SK-N-SH (cell line): ENCODE measurements at regions not wholly inside any gene's neighbourhood (a gene's known extent, or its start where the extent isn't known, plus 50 kb on each side); places are given as distances from the start of the nearest gene placed in this dataset.
"Not testable (repeated sequence)": the region's sequence is repeated elsewhere in the genome, so short reads cannot be mapped to it uniquely, and the experiment has no call there.

Experiments
- CTCF ChIA-PET: fragments of 300-600, 350-600 bp; formaldehyde crosslinking; extraction: SDS; loops from one replicate; lab custom pipeline; 2021; lab: Yijun Ruan, JAX
- POLR2A ChIA-PET: fragments of 350-600 bp; sonication (Branson Sonifier 250); formaldehyde crosslinking; extraction: SDS; loops from one replicate; lab custom pipeline; 2020; ENCODE audit warnings: antibody characterized with exemption, inconsistent platforms; lab: Yijun Ruan, JAX
- DNase-seq: peaks from one replicate; pipeline ENCODE4 v3.0.0; 2012
- H2AFZ ChIP-seq: fragments of 200-600 bp; sonication (generic); 2 replicates; pipeline ENCODE4 v1.8.1; 2016; ENCODE audit warnings: antibody characterized with exemption, mild to moderate bottlenecking, low read depth
- H3F3A ChIP-seq: fragments of 200-600 bp; sonication (generic); replicated peaks from 2 replicates; pipeline ENCODE3; 2016; ENCODE audit warnings: antibody characterized with exemption, mild to moderate bottlenecking; ENCODE audit not compliant: insufficient read depth
- H3K27ac ChIP-seq, 2 experiments: fragments of 200-500 bp in 1 of 2; fragments of 200-600 bp in 1 of 2; sonication (Bioruptor generic) in 1 of 2; sonication (generic), shearing (Covaris generic) in 1 of 2; 2 replicates each; pipeline versions ENCODE4 v1.5.1 to v1.6.1; 2014 to 2016; ENCODE audit warnings: low read depth in 2 of 2, inconsistent platforms in 1 of 2, low read length in 1 of 2, mild to moderate bottlenecking in 1 of 2, mixed read lengths in 1 of 2
- H3K27me3 ChIP-seq: fragments of 200-600 bp; sonication (generic), shearing (Covaris generic); 2 replicates; pipeline ENCODE4 v1.6.1; 2016; ENCODE audit warnings: mixed run types; ENCODE audit not compliant: insufficient read depth
- H3K36me3 ChIP-seq, 2 experiments: fragments of 200-500 bp in 1 of 2; fragments of 200-600 bp in 1 of 2; sonication (Bioruptor generic) in 1 of 2; sonication (generic) in 1 of 2; replicated peaks in 1 of 2; 2 replicates each; pipeline versions ENCODE3 to v1.5.1; 2014 to 2016; ENCODE audit warnings: low read length in 1 of 2, mild to moderate bottlenecking in 1 of 2; ENCODE audit not compliant: insufficient read depth in 2 of 2, control insufficient read depth in 1 of 2
- H3K4me1 ChIP-seq, 2 experiments: fragments of 200-500 bp in 1 of 2; fragments of 200-600 bp in 1 of 2; sonication (Bioruptor generic) in 1 of 2; sonication (generic), shearing (Covaris generic) in 1 of 2; 2 replicates each; pipeline versions ENCODE4 v1.5.1 to v1.6.1; 2014 to 2016; ENCODE audit warnings: low read depth in 1 of 2, low read length in 1 of 2, mixed run types in 1 of 2; ENCODE audit not compliant: insufficient read depth in 2 of 2, control insufficient read depth in 1 of 2
- H3K4me2 ChIP-seq: fragments of 200-600 bp; sonication (generic), shearing (Covaris generic); 2 replicates; pipeline ENCODE4 v1.6.1; 2017; ENCODE audit warnings: mixed run types
- H3K4me3 ChIP-seq, 2 experiments: fragments of 200-500 bp in 1 of 2; fragments of 200-600 bp in 1 of 2; sonication (Bioruptor generic) in 1 of 2; sonication (generic), shearing (Covaris generic) in 1 of 2; 2 replicates each; pipeline versions ENCODE4 v1.5.1 to v1.8.1; 2014 to 2016; ENCODE audit warnings: low read depth in 2 of 2, inconsistent platforms in 1 of 2, low read length in 1 of 2, mild to moderate bottlenecking in 1 of 2, mixed read lengths in 1 of 2, moderate library complexity in 1 of 2
- H3K79me2 ChIP-seq: fragments of 200-600 bp; sonication (generic); 2 replicates; pipeline ENCODE4 v1.8.1; 2017; ENCODE audit warnings: mild to moderate bottlenecking; ENCODE audit not compliant: insufficient read depth
- H3K9ac ChIP-seq: fragments of 200-600 bp; sonication (generic); 2 replicates; pipeline ENCODE4 v1.6.1; 2017; ENCODE audit warnings: mixed run types
- H3K9me2 ChIP-seq: fragments of 200-600 bp; sonication (generic); 2 replicates; pipeline ENCODE4 v1.6.1; 2017; ENCODE audit warnings: mixed run types
- H3K9me3 ChIP-seq: fragments of 200-600 bp; sonication (generic); 2 replicates; pipeline ENCODE4 v1.6.1; 2017; ENCODE audit warnings: mixed run types, mild to moderate bottlenecking, moderate library complexity
- H4K20me1 ChIP-seq: fragments of 200-600 bp; sonication (generic); 2 replicates; pipeline ENCODE4 v1.6.1; 2017; ENCODE audit warnings: mild to moderate bottlenecking, mixed run types; ENCODE audit not compliant: insufficient read depth
- CHD2 ChIP-seq: fragments of 150-350 bp; IDR thresholded peaks from 2 replicates; pipeline ENCODE4 v1.6.1; 2018; ENCODE audit warnings: low read length; ENCODE audit not compliant: partially characterized antibody
- CTCF ChIP-seq: fragments of 200-600 bp; sonication (generic); IDR thresholded peaks from 2 replicates; pipeline ENCODE4 v1.6.1; 2017; ENCODE audit warnings: antibody characterized with exemption, mild to moderate bottlenecking, moderate library complexity
- EZH2phosphoT487 ChIP-seq: fragments of 200-600 bp; sonication (generic); IDR thresholded peaks from 2 replicates; pipeline ENCODE4 v1.6.1; 2017; ENCODE audit warnings: low read depth, mixed run types, mild to moderate bottlenecking, antibody characterized with exemption, moderate library complexity, borderline replicate concordance
- FOSL2 ChIP-seq: IDR thresholded peaks from 2 replicates; pipeline ENCODE4 v1.4.0; 2012; ENCODE audit warnings: low read depth, mild to moderate bottlenecking, moderate library complexity, borderline replicate concordance
- FOXM1 ChIP-seq: IDR thresholded peaks from 2 replicates; pipeline ENCODE4 v1.4.0; 2012; ENCODE audit warnings: low read depth, mild to moderate bottlenecking
- IRF3 ChIP-seq: fragments of 150-350 bp; IDR thresholded peaks from 2 replicates; pipeline ENCODE4 v1.6.1; 2016; ENCODE audit warnings: mild to moderate bottlenecking, low read depth, low read length
- MAX ChIP-seq: IDR thresholded peaks from 2 replicates; pipeline ENCODE4 v1.4.0; 2012; ENCODE audit warnings: low read depth
- MEF2A ChIP-seq: IDR thresholded peaks from 2 replicates; pipeline ENCODE4 v1.4.0; 2012; ENCODE audit warnings: low read depth, borderline replicate concordance
- NRF1 ChIP-seq: IDR thresholded peaks from 2 replicates; pipeline ENCODE4 v1.6.1; 2012; ENCODE audit warnings: low read depth, mild to moderate bottlenecking, low read length
- POLR2AphosphoS5 ChIP-seq: IDR thresholded peaks from 2 replicates; pipeline ENCODE4 v1.6.1; 2012; ENCODE audit warnings: low read depth, low read length
- RAD21 ChIP-seq: IDR thresholded peaks from 2 replicates; pipeline ENCODE4 v1.6.1; 2012; ENCODE audit warnings: mild to moderate bottlenecking, low read length
- SIN3A ChIP-seq: IDR thresholded peaks from 2 replicates; pipeline ENCODE4 v1.6.1; 2012; ENCODE audit warnings: low read depth, mild to moderate bottlenecking, low read length, moderate library complexity, borderline replicate concordance
- SMC3 ChIP-seq: IDR thresholded peaks from 2 replicates; pipeline ENCODE4 v1.6.1; 2012; ENCODE audit warnings: low read depth, low read length, improper control_type of control experiment
- TAF1 ChIP-seq: IDR thresholded peaks from 2 replicates; pipeline ENCODE4 v1.6.1; 2012; ENCODE audit warnings: low read depth, mild to moderate bottlenecking, low read length, moderate library complexity, borderline replicate concordance
- TEAD4 ChIP-seq: IDR thresholded peaks from 2 replicates; pipeline ENCODE4 v1.4.0; 2012; ENCODE audit warnings: mild to moderate bottlenecking, borderline replicate concordance; ENCODE audit not compliant: insufficient read depth
- USF1 ChIP-seq: IDR thresholded peaks from 2 replicates; pipeline ENCODE4 v1.4.0; 2012; ENCODE audit warnings: low read depth, borderline replicate concordance
- USF2 ChIP-seq: fragments of 150-350 bp; IDR thresholded peaks from 2 replicates; pipeline ENCODE4 v1.6.1; 2017; ENCODE audit warnings: antibody characterized with exemption, low read length, low read depth, borderline replicate concordance
- YY1 ChIP-seq: IDR thresholded peaks from 2 replicates; pipeline ENCODE4 v1.4.0; 2012; ENCODE audit warnings: low read depth, mild to moderate bottlenecking
- ZBTB33 ChIP-seq: IDR thresholded peaks from 2 replicates; pipeline ENCODE4 v1.4.0; 2012; ENCODE audit warnings: low read depth, borderline replicate concordance
- WGBS: methylation state at CpG from one replicate; pipeline ENCODE4 v1.1.6; 2017; ENCODE audit warnings: low lambda C conversion rate; 5-methylcytosine and 5-hydroxymethylcytosine counted together

GRCh38 chr7:46590918-46591905 lies 670.1 kb upstream of the IGFBP3 start:
- H3K9ac ChIP-seq, H3K4me3 ChIP-seq, H3K9me3 ChIP-seq, H3K4me2 ChIP-seq, H3K27ac ChIP-seq, H4K20me1 ChIP-seq, CTCF ChIA-PET, H3K4me1 ChIP-seq, H3K79me2 ChIP-seq, H2AFZ ChIP-seq, H3K36me3 ChIP-seq, H3K9me2 ChIP-seq, H3F3A ChIP-seq, POLR2A ChIA-PET, DNase-seq, H3K27me3 ChIP-seq: not testable (repeated sequence)
- 52% methylated on average over 9 of the region's 10 CpGs for WGBS

GRCh38 chr7:46589286-46589685 lies 668.2 kb upstream of the IGFBP3 start:
- no peaks in the 10 kb centered on the region; a peak in 1 of 4 replicates for H3K4me1 ChIP-seq
- WGBS = 56% methylated on average over 5 of the region's 5 CpGs
- DNase-seq = no peak

More at GRCh38 chr7:46589286-46589685, 668.2 kb upstream of the IGFBP3 start:
- ChIA-PET POLR2A (no interaction called here), CTCF (no interaction called here)
- Histone ChIP-seq H3K36me3 (no peaks in the 10 kb centered on the region), H3F3A (no peaks in the 10 kb centered on the region), H3K27me3 (no peaks in the 10 kb centered on the region), H3K9me3 (no peaks in the 10 kb centered on the region), H3K4me2 (no peak overlapping the region), H3K9me2 (no peaks in the 10 kb centered on the region), H3K27ac (no peak overlapping the region), H3K79me2 (no peaks in the 10 kb centered on the region), H3K4me3 (no peak overlapping the region), H2AFZ (no peak overlapping the region), H4K20me1 (no peaks in the 10 kb centered on the region), H3K9ac (no peak overlapping the region)
- TF ChIP-seq POLR2AphosphoS5 (no peak), ZBTB33 (no peak), CHD2 (no peak), YY1 (no peak), USF2 (no peak), MEF2A (no peak), NRF1 (no peak), USF1 (no peak), TEAD4 (no peak), MAX (no peak), CTCF (no peak), EZH2phosphoT487 (no peak), TAF1 (no peak), IRF3 (no peak), SMC3 (no peak), FOXM1 (no peak), RAD21 (no peak), FOSL2 (no peak), SIN3A (no peak)
